PC-9 (cell line): ENCODE measurements at regions not wholly inside any gene's neighbourhood (a gene's known extent, or its start where the extent isn't known, plus 50 kb on each side); places are given as distances from the start of the nearest gene placed in this dataset.

Source experiments
- EZH2 ChIP-seq: fragments of 200-600 bp; sonication (generic); IDR thresholded peaks from 2 replicates; pipeline ENCODE4 v1.8.0; 2017; ENCODE audit warnings: antibody characterized with exemption, low read depth
- TF ChIP-seq, protein P1 (sequence below): fragments of 200-600 bp; sonication (generic); conservative IDR thresholded peaks from 2 replicates; pipeline ENCODE4 v1.6.1; 2017; ENCODE audit warnings: mixed run types, antibody characterized with exemption, mild to moderate bottlenecking, moderate library complexity

DNA sequence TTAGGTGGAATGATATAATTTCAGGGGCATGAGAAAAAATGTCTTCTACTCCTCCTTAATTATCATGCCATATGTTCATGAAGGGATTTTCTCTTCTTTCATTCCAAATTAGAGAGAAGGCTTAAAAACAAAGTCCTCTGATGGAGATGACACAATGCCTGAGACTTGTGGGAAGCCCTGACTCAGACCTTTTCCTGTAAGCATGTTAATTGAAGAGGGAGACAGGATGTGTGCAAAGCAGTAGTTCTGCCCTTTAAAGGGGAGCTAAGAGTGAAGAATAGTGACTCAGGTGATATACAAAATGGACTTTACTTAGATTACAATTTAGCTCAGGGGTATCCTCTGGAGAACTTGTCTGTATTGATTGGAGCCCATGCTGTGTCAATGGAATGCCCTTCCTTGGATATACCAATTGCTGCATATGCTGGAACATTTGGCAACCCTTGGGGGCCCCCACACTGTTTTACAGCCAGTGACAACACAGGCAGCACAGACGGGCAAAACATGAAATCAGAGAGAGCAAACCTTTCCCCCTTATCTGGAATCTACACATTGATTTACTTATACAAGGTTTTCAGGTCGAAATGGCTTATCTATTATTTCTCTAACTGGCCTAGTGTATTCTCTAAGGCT lies 81.3 kb downstream of the IZUMO3 start:
- TF ChIP-seq, protein P1, sequence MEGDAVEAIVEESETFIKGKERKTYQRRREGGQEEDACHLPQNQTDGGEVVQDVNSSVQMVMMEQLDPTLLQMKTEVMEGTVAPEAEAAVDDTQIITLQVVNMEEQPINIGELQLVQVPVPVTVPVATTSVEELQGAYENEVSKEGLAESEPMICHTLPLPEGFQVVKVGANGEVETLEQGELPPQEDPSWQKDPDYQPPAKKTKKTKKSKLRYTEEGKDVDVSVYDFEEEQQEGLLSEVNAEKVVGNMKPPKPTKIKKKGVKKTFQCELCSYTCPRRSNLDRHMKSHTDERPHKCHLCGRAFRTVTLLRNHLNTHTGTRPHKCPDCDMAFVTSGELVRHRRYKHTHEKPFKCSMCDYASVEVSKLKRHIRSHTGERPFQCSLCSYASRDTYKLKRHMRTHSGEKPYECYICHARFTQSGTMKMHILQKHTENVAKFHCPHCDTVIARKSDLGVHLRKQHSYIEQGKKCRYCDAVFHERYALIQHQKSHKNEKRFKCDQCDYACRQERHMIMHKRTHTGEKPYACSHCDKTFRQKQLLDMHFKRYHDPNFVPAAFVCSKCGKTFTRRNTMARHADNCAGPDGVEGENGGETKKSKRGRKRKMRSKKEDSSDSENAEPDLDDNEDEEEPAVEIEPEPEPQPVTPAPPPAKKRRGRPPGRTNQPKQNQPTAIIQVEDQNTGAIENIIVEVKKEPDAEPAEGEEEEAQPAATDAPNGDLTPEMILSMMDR: no peak
- no peak for TF ChIP-seq EZH2
